Hematopoietic multipotent progenitor cell treated with erythropoietin and hydrocortisone succinate and interleukin-3 and kit ligand, for 17 days (in vitro differentiated cells): ENCODE measurements at regions not wholly inside any gene's neighbourhood (a gene's known extent, or its start where the extent isn't known, plus 50 kb on each side); places are given as distances from the start of the nearest gene placed in this dataset.
"Not testable (repeated sequence)": the region's sequence is repeated elsewhere in the genome, so short reads cannot be mapped to it uniquely, and the experiment has no call there.

Experiments used
- DNase-seq: peaks from one replicate; pipeline ENCODE4 v3.0.0-alpha.2; 2015; ENCODE audit warnings: low spot score

DNA sequence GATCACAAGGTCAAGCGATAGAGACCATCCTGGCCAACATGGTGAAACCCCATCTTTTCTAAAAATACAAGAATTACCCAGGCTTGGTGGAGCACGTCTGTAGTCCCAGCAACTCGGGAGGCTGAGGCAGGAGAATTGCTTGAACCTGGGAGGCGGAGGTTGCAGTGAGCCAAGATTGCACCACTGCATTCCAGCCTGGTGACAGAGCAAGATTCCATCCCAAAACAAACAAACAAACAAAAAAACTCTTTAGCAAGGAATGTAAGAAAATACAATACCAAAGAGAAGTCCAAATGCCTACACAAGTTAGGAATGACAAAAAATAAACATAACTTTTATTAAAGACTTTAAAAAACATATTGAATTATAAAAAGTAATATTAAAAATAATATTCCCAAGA is 462.3 kb downstream of the C12orf50 start:
- not testable (repeated sequence) for DNase-seq

- DNase-seq = no peak
These were observed 472.2 kb downstream of the C12orf50 start for GRCh38 chr12:87556985-87557384.

GRCh38 chr12:87531213-87531612 is 498.0 kb downstream of the C12orf50 start:
- DNase-seq = not testable (repeated sequence)

- no peak for DNase-seq
These were observed 499.8 kb downstream of the C12orf50 start for GRCh38 chr12:87529413-87529812.

DNA sequence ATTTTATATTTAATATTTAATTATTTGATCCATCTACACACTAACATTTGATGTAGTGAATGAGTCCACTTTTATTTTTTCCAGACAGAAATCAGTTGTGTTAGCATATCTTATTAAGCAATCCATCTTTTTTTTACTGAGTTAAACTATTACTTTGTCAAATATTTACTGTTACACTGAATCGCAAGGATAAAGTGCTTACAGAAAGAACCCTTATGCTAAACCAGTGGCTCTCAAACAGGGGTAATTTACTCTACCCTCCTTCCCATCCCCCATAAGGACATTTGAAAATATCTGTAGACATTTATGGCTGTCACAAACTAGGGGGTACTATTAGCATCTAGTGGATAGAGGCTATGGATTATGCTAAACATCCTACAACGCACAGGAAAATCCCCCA is 508.2 kb downstream of the C12orf50 start:
- DNase-seq = no peak

DNA sequence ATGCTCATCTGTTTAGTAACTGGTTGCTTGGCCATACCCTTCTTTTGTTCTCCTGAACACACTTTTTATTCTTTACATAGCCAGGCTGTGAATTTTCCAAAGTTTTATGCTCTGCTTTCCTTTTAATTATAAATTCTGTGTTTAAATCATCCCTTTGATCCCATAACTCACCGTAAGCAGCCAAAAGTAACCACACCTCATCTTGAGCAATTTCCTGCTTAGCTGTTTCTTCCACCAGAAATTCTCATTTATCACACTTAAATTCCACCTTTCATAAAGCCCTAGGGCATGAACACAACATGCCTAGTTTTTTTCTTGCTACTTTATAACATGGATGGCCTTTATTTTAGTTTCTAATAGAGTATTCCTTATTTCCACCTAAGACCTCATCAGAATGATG is 510.7 kb downstream of the C12orf50 start:
- DNase-seq = no peak

DNA sequence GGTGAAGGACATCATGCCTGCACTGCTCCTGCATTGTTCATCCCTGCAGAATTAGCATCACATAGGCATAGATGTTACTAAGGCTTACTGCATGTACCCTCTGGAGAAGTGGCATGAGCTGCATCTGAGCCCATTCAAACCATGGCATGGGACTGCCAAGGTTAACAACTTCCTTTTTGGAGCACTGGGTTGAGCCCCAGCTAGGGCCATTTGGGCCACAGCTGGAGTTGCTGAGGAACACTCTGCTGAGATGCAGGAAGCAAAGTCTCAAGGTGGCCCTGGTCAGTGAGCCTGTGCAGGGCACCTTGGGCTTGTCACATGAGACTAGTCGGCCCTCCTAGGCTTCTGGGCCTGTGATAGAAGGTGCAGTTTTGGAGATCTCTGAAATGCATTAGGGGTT is 511.2 kb downstream of the C12orf50 start:
- no peak for DNase-seq

GRCh38 chr12:87513536-87514280 is 515.5 kb downstream of the C12orf50 start:
- no peak for DNase-seq

DNA sequence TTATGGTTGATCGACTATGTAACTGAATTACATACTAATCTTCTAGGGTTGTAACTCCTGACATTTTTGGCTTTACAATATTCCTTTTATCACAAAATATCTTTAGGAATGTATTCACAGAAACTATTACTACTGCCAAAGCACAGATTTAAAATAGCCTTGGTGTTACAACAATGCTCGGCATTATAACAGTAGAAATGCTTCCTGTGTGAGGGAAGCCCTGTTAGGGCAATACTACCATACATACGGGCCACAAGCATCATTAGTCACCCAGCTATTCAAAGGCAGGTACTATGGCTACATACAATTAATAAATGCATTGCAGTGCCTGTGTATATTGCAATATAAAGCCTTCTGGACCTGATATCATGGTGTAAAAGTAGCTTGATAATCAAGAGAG is 517.8 kb downstream of the C12orf50 start:
- DNase-seq = no peak

- DNase-seq = no peak
These were observed 519.9 kb downstream of the C12orf50 start for GRCh38 chr12:87509237-87509820.

- no peak for DNase-seq
These were observed 537.6 kb downstream of the C12orf50 start for GRCh38 chr12:87491598-87491997.

DNA sequence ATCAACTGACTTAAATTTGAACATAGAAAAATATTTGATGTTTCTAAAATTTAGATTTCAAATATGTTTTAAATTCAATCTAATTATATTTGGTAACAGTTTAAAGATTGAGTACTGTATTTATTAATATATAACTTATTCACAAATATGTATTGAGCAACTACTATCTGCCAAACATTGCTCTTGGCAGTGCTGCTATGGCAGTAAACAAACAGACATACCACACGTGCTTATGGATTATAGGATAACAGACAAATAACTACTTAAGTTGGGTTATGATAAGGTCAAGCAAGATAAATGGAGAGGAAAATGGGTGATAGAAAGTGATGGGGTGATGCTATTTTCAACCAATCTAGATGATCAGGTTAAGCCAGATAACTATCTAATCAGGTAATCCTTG is 538.1 kb downstream of the C12orf50 start:
- no peak for DNase-seq

DNA sequence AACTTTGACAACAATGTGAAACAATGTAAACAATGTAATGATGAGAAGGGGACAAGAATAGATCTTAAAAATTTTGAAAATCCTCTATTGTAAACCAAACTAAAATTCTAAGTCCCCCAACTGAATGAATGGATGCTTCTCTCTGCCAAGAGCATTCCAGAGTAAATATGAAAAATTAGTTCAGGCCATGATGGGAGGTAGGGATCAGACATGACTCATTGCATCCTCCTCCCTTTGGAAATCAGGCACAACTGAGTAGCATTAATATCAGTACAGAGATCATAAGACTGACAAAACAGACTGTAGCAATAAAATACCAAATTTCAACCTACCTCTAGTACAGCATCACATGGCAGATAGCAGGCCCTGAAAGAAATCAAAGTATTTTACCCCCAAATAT is 559.9 kb downstream of the C12orf50 start:
- no peak for DNase-seq

DNA sequence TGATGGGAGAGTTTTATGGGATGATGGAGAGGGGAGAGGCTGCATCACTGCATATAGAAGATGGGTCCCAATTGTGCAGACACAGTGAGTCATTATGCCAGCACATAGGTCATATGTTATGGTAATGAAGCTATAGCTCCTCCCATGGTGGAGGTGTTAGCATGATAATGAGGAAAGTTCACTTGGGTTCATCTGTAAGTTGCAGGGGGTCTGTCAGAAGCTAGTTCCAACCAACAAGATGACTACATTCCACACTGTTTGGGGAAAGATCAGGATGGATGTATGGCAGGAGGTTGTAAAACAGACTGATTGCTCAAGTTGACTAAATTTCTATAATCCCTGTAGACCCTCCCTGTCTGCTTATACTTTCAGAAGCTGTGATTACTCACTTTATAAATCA is 561.3 kb downstream of the C12orf50 start:
- DNase-seq = no peak

DNA sequence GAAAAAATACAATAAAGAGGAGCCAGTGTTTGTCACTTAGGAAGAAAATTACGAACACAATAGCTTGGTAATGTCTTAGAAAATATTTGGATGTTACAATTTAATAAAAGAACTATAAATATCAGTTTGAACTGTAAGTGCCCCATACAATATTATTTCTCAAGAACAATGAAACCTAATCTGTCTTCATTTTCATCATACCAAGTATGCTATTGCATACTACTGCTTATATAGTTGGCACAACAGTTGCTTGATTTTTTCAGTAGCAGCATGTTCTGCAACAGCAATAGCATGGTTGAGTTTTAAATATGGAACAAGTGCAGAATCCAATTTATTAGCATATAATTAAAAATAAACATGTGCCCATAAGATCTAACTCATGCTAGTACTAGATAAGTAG is 564.6 kb downstream of the C12orf50 start:
- no peak for DNase-seq

DNA sequence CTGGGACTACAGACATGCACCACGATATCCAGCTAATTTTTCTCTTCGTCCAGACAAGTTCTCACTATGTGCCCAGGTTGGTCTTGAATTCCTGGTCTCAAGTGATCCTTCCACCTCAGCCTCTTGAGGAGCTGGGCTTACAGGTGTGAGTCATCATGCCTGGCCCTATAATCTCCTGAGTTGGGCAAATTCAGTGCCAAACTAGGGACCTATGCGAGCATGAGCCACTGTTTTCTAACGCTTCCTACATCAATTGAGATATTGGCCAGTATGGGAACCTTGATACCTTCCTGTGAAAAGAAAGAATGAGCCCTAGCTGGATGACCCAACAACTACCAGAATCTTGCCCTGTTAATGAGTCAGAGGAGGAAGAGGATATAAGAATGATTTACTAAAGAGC is 585.2 kb downstream of the C12orf50 start:
- DNase-seq = no peak

- DNase-seq = no peak
These were observed 587.7 kb downstream of the C12orf50 start for GRCh38 chr12:87441511-87441910.

DNA sequence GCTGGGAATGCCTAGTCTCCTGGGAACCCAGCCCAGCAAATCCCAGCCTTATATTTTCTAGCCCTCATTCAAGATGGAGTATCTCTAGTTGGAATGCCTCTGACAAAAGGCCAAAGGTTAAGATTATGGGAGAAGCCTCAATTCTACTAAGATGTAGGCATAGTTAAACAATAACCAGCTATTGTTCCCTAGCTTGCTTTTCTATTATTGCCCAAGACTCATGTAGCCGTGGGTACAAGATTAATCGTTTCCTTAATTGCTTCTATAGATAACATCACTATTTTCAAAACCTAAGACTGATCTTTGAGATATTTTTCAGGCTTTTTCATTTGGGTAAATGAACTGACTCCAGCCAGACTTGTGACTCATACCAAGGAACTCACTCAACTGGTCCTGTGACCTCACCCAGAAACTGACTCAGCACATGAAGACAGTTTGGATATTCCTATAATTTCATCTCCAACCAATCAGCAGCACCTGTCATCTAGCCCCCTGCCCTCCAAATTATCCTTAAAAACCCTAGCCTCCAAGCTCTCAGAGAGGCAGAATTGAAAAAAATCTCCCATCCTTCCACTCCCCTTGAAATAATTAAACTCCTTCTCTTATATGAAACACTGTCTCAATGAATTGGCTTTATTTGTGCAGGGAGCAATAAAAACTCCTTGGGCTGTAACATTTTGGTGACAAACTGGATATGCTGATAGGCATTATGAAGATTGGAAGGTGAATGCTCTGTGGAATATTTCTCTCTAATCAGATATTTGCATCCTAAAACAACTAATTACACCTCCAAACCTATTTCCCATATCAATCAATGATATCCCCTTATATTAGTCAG is 589.0 kb downstream of the C12orf50 start:
- DNase-seq = no peak

- no peak for DNase-seq
These were observed 598.8 kb downstream of the C12orf50 start for GRCh38 chr12:87430444-87430843.

DNA sequence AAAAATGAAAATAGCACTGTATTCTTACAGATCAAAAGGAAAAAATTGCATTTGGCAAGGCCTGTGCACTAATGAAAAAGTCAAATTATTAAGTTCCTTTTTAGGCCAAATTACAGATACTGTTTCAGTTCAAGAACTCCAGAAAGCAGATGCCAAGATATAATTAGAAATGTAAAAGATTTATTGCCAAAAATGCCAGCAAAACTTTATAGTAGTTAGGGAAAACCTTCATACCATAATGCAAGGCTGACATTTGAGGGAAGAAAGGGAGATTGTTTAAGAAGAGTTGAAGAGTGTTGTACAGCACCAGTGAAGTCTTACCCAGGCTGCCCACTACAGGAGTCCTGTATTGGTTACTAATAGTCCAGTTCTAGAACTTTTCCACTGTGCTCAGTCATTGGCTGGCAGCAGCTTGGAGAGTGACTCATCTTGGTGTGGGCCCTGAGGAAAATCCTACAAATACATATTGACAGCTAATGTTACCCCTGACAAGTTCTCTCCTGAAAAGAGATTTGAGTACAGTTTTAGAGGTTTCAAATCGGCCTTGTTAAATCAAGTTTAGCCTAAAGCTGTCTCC is 600.4 kb downstream of the C12orf50 start:
- no peak for DNase-seq

- DNase-seq = no peak
These were observed 601.4 kb downstream of the C12orf50 start for GRCh38 chr12:87427770-87428169.

DNA sequence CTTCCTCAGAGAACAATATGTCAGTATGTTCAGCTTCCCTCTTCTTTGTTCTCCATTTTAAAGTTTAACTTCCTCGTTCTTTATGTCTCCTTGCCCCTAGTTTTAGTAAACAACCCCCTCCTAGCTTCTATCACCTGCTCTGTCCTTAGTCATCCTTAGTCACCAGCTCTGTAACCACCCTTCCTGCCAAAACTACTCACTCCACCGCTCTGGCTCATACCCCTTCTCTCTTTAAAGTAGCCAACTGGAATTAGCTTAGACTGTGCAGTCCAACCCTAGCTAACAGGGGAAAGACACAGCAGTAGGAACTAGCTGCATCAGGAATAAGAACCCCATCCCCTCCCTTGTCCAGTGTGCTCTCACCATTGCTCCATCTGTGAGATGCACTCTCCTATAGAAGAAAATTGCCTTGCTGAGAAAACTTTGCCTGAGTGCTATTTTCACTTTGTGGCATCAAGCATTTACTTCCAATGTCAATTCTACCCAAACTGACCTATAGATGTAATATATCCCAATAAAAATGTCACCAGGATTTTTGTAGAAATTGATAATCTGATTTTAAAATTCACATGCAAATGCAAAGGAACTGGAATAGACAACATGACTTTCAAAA is 603.2 kb downstream of the C12orf50 start:
- DNase-seq = no peak
